Activated CD8-positive, alpha-beta memory T cell treated with anti-CD3 and anti-CD28 coated beads, Interleukin-2, amount 10 ng/mL, durations not matched to agents 7 days and 5 days (primary cell): ENCODE measurements at regions not wholly inside any gene's neighbourhood (a gene's known extent, or its start where the extent isn't known, plus 50 kb on each side); places are given as distances from the start of the nearest gene placed in this dataset.

ENCODE experiments used
- ATAC-seq: fragments of 150-1000 bp; cut with Tn5 transposase; one replicate; pipeline ENCODE4 v1.10.0; 2021; ENCODE audit warnings: moderate library complexity
- CTCF ChIA-PET: fragments of 350-600 bp; sonication (Branson Sonifier 250); formaldehyde crosslinking; loops from one replicate; lab custom pipeline; 2021; ENCODE audit warnings: antibody characterized with exemption; lab: Charles Lee
- DNase-seq: peaks from one replicate; pipeline ENCODE4 v3.0.0-alpha.2; 2020
- H3K27ac Mint-ChIP-seq: one replicate; pipeline ENCODE4 v1.8.0; 2021; ENCODE audit warnings: mild to moderate bottlenecking, mixed read lengths
- H3K27me3 Mint-ChIP-seq: one replicate; pipeline ENCODE4 v1.8.0; 2021; ENCODE audit warnings: mixed read lengths
- H3K36me3 Mint-ChIP-seq: one replicate; pipeline ENCODE4 v1.8.0; 2021; ENCODE audit warnings: mild to moderate bottlenecking, mixed read lengths
- H3K4me1 Mint-ChIP-seq: one replicate; pipeline ENCODE4 v1.8.0; 2021; ENCODE audit warnings: mixed read lengths
- H3K4me3 Mint-ChIP-seq: one replicate; pipeline ENCODE4 v1.8.0; 2021; ENCODE audit warnings: mild to moderate bottlenecking, moderate library complexity, mixed read lengths
- H3K9me3 Mint-ChIP-seq: one replicate; pipeline ENCODE4 v1.8.0; 2022; ENCODE audit warnings: low read depth, mixed read lengths

DNA sequence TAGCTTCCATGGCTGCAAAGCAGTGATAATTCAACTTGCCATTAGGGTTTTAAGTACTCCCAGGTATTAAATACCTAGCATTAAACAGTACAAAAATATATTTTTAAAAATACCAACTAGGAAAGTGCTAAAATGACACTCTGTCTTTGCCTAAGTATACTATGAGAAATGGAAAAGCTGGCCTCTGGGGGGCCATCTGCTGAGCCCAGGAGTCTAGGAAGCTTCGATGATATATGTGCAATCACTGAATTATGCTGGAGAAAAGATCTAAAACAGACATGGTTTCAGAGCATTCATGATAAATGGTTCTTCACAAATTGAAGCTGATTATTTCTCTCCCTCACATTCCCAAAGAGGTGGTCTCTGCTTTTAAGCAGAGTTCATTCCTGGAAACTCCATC is 191.8 kb downstream of the OPA1 start:
- CTCF ChIA-PET = interaction anchor here (1.4 kb wide), 1 partner anchor 531 kb away, joined by 9 read pairs; no protein-coding TSS in a partner anchor
- ATAC-seq = no peak
- peaks cover 64% of the 10 kb centered on the region for H3K27me3 Mint-ChIP-seq

DNA sequence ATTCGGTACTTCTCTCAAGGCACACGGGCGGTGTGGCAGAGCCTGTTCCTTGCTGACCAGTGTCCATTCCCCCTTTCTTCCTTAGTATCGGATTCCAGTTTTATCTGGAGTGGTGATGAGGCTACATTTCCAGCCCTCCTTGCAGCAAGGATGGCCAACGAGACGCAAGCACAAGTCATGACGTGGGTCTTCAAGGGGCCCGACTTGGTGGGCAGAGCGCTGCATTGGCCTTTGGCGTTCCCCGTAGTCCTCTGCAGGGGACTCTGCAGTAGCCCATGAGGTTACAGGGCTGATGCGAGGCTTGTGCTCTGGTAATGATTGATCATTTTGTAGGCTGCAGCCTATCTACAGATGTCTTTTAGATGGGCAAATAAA is 194.5 kb downstream of the OPA1 start:
- no peak overlapping the region for H3K27ac Mint-ChIP-seq
- no peak for DNase-seq
- ATAC-seq = no peak
- no peak overlapping the region for H3K4me3 Mint-ChIP-seq
- CTCF ChIA-PET = interaction anchor here (1.9 kb wide), 1 partner anchor 528 kb away, joined by 6 read pairs; no protein-coding TSS in a partner anchor
- H3K27me3 Mint-ChIP-seq = peaks cover 50% of the 10 kb centered on the region
- no peaks in the 10 kb centered on the region for H3K9me3 Mint-ChIP-seq
- H3K36me3 Mint-ChIP-seq = no peaks in the 10 kb centered on the region
- H3K4me1 Mint-ChIP-seq = no peaks in the 10 kb centered on the region

More for the DNA sequence above, 191.8 kb downstream of the OPA1 start:
- Mint-ChIP-seq H3K9me3 (no peaks in the 10 kb centered on the region), H3K27ac (no peak overlapping the region), H3K4me3 (no peak overlapping the region), H3K36me3 (no peaks in the 10 kb centered on the region), H3K4me1 (no peaks in the 10 kb centered on the region)
- no peak for DNase-seq

DNA sequence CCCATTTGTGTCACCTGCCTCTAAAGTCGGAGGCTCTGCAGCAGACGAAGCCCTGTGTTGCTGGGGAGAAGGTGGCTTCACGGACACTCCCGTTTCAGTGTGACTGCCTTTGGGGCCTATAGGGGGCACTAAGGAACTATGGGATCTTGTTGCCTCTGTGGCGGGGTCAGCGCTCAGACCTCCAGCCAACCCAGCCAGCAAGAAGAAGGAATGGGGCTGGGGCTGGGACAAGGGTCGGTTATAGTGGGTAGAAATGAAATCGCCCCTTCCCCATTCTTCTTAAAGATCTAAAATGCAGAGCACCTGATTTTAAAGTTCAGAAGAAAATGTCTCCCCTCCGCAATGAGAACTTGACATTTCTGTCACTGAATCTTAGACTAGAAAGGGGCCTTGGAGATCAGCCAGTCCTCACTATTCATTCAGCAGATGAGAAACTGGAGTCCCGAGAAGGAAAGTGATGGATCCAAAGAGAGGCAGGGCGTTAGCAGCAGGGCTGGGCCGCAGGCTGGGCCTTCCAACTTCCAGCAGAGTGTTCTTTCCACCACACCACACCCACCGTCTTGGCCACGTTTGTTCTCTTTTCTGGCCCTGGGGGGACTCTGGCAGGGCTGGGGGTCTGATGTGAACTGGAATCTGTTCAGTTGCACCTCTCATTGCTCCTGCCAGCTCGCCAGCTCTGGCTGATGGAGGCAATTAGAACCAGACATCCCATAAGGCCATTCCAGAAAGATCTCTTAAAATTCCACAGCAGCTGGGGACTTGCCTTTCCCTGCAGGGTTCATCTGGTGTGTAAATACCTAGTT is 195.4 kb downstream of the OPA1 start:
- Mint-ChIP-seq H3K27ac (no peak overlapping the region), H3K9me3 (no peaks in the 10 kb centered on the region), H3K27me3 (peaks cover 50% of the 10 kb centered on the region), H3K4me1 (no peaks in the 10 kb centered on the region), H3K36me3 (no peaks in the 10 kb centered on the region), H3K4me3 (no peak overlapping the region)
- CTCF ChIA-PET = interaction anchor here (1.0 to 1.9 kb wide), 3 partner anchors 9 to 527 kb away, joined by 3 to 6 read pairs (median 3); no protein-coding TSS in a partner anchor
- ATAC-seq = peak; percentile 63
- peak; percentile 44 for DNase-seq

DNA sequence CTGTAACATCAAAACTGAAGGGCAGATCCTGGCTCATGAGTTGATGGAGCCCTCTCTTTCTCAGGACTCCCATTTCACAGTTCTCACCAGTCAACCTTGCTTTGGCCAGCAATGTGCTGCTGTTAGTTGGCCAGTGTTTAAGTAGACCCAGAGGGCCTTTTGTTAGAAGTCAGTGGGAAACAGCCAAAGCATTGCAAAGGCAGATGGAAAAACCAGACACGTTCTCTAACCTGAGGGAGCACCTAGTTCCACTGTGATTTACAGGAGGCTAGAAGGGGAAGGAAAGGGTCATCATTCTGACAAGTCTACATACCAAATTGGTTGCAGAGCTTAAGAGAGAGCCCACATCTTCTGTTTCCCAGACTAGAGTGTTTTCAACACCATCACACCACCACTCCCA is 196.4 kb downstream of the OPA1 start:
- H3K27ac Mint-ChIP-seq = no peak overlapping the region
- no peak for DNase-seq
- ATAC-seq = no peak
- CTCF ChIA-PET = interaction anchor here (1.4 kb wide), 1 partner anchor 10 kb away, joined by 3 read pairs; no protein-coding TSS in a partner anchor
- H3K27me3 Mint-ChIP-seq = peaks cover 43% of the 10 kb centered on the region
- H3K36me3 Mint-ChIP-seq = no peaks in the 10 kb centered on the region
- H3K9me3 Mint-ChIP-seq = no peaks in the 10 kb centered on the region
- no peak overlapping the region for H3K4me3 Mint-ChIP-seq
- H3K4me1 Mint-ChIP-seq = no peaks in the 10 kb centered on the region

DNA sequence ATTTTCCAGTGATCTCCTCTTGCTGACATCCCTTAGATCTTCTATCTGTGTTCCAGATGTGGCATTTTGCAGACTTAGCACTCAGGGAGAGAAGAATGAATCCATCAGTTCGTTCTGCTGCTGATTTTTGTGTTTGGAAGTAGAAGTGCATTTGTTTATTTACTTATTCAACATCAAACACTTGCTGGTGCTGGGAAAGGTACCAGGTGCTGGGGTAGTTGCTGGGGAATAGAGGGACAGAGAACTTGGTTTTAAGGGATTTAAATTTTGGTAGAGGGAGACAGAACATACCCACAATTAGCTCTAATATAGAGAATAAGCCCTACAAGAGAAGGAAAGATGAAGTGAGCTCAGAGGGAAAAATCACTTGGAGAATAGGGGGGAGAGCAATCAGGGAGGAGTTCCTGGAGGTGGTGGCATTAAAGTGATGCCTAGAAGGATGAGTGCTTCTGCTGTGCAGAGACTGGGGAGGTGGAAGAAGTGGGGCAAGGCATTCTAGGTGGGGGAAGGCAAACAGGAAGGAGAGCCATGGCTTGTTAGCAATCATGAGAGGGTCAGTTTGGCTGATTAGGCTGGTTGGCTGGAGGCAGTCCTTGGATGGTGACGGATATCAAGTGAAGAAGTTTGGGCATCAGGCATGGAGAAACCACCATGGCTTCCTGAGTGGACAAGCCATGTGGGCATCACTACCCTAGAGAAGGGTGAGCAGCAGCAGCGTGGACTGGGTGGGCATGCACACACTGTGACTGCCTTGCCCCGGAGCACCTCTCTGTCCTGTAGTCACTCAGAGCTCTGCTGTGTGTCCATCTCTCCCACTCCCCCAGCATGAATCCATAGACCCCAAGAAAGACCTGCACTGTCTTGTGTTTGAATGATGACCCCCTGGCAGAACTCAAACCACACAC is 197.3 kb downstream of the OPA1 start:
- no peaks in the 10 kb centered on the region for H3K4me1 Mint-ChIP-seq
- H3K27me3 Mint-ChIP-seq = peaks cover 43% of the 10 kb centered on the region
- CTCF ChIA-PET = no interaction called here
- H3K27ac Mint-ChIP-seq = no peak overlapping the region
- ATAC-seq = no peak
- no peaks in the 10 kb centered on the region for H3K9me3 Mint-ChIP-seq
- no peaks in the 10 kb centered on the region for H3K36me3 Mint-ChIP-seq
- no peak for DNase-seq
- H3K4me3 Mint-ChIP-seq = no peak overlapping the region

DNA sequence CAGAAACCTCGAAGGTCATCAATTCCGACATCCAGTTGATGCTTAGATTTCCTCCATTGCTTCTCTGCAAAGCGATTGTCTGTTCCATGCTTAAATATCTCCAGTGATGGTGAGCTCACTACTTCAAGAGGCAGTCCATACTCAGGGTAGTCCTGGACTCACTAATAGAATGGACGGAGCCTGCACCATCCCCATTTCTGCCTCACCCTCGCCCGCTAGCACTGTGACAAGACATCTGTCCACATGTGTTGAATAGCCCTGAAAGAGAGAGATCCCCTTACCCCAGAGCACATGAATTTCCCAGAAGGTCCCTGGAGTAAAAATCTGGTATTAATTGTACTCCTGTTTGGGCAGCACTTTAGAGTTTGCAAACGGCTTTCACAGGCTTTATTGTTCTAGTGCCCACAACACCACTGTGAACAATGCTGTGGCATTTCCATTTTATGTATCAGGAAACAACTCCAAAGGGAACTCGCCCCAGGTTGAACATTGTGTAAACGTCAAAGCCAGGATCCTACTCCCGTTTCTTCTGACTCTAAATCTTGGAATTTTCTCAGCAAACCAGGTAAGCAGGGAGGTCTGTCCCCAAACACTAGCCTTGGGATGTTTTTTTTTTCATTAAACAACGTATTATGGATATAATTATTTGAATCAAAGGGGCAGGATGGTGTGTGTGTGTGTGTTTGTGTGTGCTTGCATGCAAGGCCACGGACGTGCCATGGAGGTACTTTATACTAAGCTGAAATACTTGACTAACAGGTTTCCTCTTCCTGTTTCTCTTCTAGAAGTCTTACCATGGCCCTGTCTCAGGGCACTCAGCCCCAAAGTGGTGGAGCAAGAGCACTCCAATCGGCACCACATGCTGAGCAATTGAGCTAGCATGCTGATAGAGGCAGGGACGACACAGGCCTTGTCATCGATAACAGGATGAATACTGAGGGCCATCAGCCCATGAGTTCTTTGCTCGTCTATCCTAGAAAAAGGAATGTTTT is 198.3 kb downstream of the OPA1 start:
- CTCF ChIA-PET = no interaction called here
- Mint-ChIP-seq H3K4me3 (no peak overlapping the region), H3K9me3 (no peaks in the 10 kb centered on the region), H3K4me1 (no peaks in the 10 kb centered on the region), H3K27me3 (peaks cover 48% of the 10 kb centered on the region), H3K36me3 (no peaks in the 10 kb centered on the region), H3K27ac (no peak overlapping the region)
- ATAC-seq (no peak), DNase-seq (no peak)

DNA sequence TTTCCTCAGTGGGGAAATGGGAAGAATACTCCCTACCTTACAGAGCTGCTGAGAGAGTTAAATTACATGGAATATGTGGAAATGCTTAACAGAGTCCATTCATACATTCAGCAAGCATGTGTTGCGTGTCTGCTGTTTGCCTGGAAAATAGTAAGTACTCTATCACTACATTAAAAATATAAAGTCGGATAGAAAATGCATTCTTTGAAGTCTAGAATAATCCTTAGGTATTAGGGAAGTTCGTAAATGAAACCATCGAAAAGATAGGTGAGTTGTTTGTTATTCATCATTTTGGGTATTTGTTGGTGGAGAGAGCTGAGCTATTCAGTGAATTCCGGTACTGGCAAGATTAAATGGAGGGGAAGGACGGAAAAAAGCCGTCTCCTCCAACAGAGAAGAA is 200.1 kb downstream of the OPA1 start:
- no peaks in the 10 kb centered on the region for H3K4me1 Mint-ChIP-seq
- H3K27me3 Mint-ChIP-seq = peaks cover 44% of the 10 kb centered on the region
- H3K36me3 Mint-ChIP-seq = no peaks in the 10 kb centered on the region
- no peak overlapping the region for H3K4me3 Mint-ChIP-seq
- H3K27ac Mint-ChIP-seq = no peak overlapping the region
- ATAC-seq (no peak), DNase-seq (no peak)
- no peaks in the 10 kb centered on the region for H3K9me3 Mint-ChIP-seq
- CTCF ChIA-PET = no interaction called here

DNA sequence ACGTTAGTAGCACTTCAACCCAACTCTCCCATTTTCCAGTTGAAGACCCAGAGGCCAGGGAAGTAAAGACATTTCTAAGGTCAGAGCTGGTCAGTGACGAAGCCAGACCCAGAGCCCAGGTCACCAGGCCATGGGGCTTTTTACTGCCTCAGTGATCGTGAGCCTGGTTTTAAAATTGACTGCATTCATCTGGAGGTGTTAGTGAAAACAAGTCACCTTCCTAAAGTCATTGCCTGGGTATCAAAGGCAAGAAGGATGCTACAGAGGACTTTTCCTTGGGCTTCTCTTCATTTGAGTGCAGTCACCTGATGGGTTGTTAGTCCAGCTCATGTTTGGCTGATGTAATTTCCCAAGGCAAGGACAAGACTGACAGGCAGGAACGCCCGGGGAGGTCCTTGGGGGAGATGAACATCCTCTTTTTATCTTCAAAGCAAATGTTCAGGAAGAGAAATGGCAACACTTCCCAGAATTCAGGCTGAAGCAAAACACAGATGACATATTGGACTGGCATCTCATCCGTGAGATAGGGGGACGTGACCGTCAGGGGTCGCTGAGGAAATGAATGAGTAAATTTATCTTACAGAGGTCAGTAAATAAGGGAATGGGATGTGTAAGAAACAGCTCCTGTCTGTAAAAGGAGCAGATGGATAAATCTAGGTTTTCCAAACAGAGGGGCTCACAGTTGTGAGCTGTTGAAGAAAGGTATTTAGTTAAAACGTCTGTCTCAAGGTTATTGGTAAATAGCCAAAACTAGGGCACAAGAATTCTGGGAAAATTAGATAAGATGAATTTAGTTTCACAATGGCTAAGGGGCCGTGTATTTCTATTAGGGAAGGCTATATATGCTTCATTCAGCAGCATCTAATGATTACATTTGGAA is 201.2 kb downstream of the OPA1 start:
- ATAC-seq = no peak
- CTCF ChIA-PET = interaction anchor here (1.0 kb wide), 1 partner anchor 522 kb away, joined by 4 read pairs; no protein-coding TSS in a partner anchor
- Mint-ChIP-seq H3K27me3 (peaks cover 40% of the 10 kb centered on the region), H3K27ac (no peak overlapping the region), H3K36me3 (no peaks in the 10 kb centered on the region), H3K9me3 (no peaks in the 10 kb centered on the region), H3K4me1 (no peaks in the 10 kb centered on the region), H3K4me3 (no peak overlapping the region)
- no peak for DNase-seq

DNA sequence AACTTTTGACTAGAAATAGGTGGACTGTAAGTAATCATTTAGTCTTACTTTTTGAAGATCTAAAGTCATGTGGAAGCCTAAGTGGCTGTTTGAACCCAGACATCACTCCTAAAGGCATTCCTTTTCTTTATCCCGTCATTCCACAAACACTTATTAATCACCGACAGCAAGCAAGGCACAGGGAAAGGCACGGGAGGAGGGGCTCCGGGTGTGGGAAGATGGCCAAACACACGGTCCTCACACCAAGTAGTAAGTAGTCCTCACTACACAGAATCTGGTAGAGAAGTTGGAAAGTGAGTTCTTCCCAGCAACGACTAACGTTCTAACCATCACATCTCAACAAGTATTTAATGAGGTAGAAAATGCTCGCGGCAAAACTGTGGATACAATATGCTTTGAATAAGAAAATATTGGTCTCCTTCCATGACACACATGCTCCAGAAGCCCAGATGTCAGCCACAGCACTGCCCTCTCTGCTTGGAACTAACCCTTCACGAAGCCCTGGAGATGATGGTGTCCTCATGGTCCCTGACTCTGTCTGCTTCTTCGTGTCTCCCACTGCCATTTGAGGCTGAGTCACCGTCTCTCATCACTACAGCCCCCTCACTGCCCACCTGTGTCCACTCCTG is 202.2 kb downstream of the OPA1 start:
- Mint-ChIP-seq H3K27ac (no peak overlapping the region), H3K27me3 (peaks cover 33% of the 10 kb centered on the region), H3K4me3 (no peak overlapping the region), H3K9me3 (no peaks in the 10 kb centered on the region), H3K36me3 (no peaks in the 10 kb centered on the region), H3K4me1 (no peaks in the 10 kb centered on the region)
- ATAC-seq (no peak), DNase-seq (no peak)
- CTCF ChIA-PET = no interaction called here

DNA sequence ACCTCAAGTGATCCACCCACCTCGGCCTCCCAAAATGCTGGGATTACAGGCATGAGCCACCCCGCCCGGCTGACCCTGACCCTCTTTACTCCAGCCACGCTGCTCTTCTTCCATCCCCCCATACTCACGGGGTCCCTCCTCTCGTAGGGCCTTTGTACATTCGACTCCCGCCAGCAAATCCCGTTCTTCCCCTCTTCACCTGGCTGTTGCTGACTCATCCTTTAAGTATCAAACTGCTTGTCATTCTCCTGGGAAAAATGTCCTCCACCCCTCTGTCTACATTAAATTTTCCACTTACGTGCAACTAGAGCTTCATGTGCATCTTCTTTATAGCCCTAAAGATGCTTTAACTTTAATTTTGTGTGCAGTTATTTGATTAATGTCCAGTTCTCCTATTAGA is 203.1 kb downstream of the OPA1 start:
- no peaks in the 10 kb centered on the region for H3K4me1 Mint-ChIP-seq
- H3K27me3 Mint-ChIP-seq = peaks cover 42% of the 10 kb centered on the region
- no peaks in the 10 kb centered on the region for H3K36me3 Mint-ChIP-seq
- CTCF ChIA-PET = no interaction called here
- H3K4me3 Mint-ChIP-seq = no peak overlapping the region
- H3K27ac Mint-ChIP-seq = no peak overlapping the region
- ATAC-seq (no peak), DNase-seq (no peak)
- no peaks in the 10 kb centered on the region for H3K9me3 Mint-ChIP-seq

DNA sequence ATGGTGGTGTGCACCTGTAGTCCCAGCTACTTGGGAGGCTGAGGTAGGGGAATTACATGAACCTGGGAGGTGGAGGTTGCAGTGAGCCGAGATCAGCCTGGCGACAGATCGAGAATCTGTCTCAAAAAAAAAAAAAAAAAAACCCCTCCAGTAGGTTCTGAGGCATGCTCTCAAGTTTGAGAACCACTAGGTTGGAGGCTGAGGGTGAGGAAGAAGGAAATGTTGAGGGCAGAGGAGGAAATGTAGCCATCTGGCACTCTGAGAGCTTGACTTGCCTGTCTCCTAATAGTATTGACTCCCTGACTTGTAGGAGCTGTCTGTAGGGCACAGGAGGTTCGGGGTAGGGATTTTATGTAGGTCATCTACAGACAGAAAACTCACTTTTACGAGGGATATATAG is 204.6 kb downstream of the OPA1 start:
- DNase-seq = no peak
- ATAC-seq = no peak
- peaks cover 43% of the 10 kb centered on the region for H3K27me3 Mint-ChIP-seq
- H3K9me3 Mint-ChIP-seq = no peaks in the 10 kb centered on the region
- no peak overlapping the region for H3K4me3 Mint-ChIP-seq
- H3K36me3 Mint-ChIP-seq = no peaks in the 10 kb centered on the region
- CTCF ChIA-PET = interaction anchor here (1.1 to 1.2 kb wide), 2 partner anchors 12 to 536 kb away, joined by 3 read pairs; no protein-coding TSS in a partner anchor
- H3K27ac Mint-ChIP-seq = no peak overlapping the region
- H3K4me1 Mint-ChIP-seq = no peaks in the 10 kb centered on the region
